Epithelial cell of proximal tubule (primary cell): ENCODE measurements at regions not wholly inside any gene's neighbourhood (a gene's known extent, or its start where the extent isn't known, plus 50 kb on each side); places are given as distances from the start of the nearest gene placed in this dataset.

Source experiments
- DNase-seq: peaks from one replicate; pipeline ENCODE4 v3.0.0-alpha.2; 2011; ENCODE audit warnings: low read depth
- H3K4me3 ChIP-seq: 2 replicates; pipeline ENCODE4 v1.5.1; 2011; ENCODE audit warnings: low read depth, mild to moderate bottlenecking, low read length
- TF ChIP-seq, protein P1 (sequence below): conservative IDR thresholded peaks from 2 replicates; pipeline ENCODE4 v1.5.1; 2012; ENCODE audit warnings: low read depth, mild to moderate bottlenecking, low read length

DNA sequence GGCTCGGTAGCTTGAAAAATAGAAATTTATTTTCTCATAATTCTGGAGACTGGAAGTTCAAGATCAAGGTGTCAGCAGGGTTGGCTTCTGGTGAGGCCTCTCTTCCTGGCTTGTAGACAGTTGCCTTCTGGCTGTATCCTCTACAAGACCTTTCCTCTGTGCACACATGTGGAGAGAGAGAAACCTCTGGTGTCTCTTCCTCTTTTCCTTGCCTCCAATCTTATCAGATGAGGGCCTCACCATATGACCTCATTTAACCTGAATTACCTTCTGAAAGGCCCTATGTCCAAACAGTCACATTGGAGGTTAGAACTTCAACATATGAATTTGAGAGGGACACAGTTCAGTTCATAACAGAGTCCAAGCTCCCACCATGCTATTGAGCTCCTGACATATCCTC lies 166.4 kb downstream of the TTC8 start:
- H3K4me3 ChIP-seq = no peak overlapping the region
- no peak for DNase-seq
- TF ChIP-seq, protein P1, sequence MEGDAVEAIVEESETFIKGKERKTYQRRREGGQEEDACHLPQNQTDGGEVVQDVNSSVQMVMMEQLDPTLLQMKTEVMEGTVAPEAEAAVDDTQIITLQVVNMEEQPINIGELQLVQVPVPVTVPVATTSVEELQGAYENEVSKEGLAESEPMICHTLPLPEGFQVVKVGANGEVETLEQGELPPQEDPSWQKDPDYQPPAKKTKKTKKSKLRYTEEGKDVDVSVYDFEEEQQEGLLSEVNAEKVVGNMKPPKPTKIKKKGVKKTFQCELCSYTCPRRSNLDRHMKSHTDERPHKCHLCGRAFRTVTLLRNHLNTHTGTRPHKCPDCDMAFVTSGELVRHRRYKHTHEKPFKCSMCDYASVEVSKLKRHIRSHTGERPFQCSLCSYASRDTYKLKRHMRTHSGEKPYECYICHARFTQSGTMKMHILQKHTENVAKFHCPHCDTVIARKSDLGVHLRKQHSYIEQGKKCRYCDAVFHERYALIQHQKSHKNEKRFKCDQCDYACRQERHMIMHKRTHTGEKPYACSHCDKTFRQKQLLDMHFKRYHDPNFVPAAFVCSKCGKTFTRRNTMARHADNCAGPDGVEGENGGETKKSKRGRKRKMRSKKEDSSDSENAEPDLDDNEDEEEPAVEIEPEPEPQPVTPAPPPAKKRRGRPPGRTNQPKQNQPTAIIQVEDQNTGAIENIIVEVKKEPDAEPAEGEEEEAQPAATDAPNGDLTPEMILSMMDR = no peak

DNA sequence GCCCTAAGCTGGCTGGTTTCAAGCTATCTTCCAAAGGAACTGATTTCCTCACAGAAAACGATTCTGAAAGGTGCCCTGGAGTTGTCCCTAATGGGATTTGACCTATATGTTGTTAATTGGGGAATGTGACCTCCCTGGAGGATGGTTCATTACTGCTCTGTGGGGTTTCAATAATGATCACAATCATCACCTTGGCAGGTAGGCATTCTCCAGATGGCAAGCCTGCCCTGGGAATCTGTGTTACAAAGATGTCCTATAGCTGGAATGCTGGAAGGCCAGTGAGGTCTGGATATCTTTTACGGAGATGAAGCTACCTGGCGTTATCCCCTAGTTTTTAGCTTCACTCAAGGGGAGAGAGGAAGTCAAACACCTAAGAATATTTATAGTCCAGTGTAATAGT lies 167.6 kb downstream of the TTC8 start:
- H3K4me3 ChIP-seq = no peak overlapping the region
- TF ChIP-seq, protein P1 = no peak
- DNase-seq = no peak

DNA sequence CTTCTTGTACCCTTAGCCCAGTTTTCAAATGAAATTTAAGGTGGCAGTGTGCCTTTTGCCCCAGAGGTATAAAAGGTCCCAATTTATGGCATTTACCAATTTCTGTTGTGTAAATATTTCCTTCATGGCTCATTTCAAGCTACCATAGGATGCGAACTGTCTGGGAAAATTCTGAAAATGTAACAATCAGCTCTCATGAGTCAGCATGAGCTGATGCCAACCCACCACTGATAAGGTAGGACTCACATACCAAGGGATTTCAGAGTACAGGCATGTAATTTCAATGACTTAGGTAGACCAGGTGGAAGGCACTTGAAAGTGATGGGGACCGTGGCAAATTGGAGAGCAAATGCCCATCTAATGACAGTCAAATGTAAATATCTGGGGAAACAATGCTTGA lies 169.5 kb downstream of the TTC8 start:
- TF ChIP-seq, protein P1 = no peak
- no peak for DNase-seq
- H3K4me3 ChIP-seq = no peak overlapping the region

DNA sequence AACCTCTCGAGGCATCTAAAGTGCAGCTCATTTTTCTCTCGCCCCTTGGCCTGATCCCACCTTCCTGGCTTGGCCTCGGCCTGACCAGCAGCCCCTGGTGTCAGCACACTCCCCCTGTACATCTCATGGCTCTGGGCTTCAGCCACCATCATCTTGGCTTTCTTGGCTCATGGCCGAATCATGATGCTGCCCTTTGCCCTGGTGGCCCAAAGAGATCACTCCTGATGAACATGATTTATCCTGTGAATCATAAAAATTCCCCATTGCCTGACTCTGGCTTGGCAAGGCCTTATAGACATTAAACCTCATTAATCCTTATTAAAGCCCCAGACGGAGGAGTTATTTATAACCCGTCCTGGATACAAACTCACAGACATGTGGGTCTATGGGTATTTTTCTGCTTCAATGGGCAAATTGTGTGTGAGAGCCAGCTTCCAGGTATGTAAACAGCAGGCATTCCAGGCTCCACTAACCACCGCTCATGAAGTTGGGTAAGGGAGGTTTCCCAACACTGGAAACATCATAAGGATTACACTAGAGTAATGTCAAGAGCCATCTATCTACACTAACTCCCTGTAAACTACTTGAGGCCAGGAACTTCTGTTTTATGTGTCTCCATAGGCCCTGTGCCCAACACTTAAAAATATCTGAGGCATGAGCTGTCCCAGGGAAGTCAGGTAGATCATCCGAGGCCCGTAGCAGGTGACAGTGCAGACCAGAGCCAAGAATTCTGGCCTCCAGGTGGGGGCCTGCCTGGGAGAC lies 171.2 kb downstream of the TTC8 start:
- DNase-seq = peak; percentile 96
- TF ChIP-seq, protein P1 = no peak
- no peak overlapping the region for H3K4me3 ChIP-seq

DNA sequence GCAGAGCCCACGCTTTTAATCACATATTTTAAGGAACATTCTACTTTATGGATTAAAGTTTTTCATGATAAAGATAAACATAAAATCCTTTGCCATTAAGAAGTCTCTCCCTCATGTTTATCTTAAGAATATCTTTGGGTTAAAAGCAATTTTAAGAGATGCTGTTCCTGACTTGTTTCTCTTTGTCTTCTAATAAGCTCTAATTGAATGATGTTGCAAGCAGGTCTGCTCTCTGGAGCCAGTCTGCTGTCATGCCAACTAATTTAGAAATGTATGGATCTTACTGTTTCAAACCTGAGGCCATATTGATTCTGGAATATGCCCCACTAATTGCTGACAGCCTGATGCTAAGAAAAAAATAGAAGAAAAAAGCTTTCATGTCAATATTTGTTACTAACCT lies 173.6 kb downstream of the TTC8 start:
- TF ChIP-seq, protein P1 = no peak
- DNase-seq = no peak
- no peak overlapping the region for H3K4me3 ChIP-seq

DNA sequence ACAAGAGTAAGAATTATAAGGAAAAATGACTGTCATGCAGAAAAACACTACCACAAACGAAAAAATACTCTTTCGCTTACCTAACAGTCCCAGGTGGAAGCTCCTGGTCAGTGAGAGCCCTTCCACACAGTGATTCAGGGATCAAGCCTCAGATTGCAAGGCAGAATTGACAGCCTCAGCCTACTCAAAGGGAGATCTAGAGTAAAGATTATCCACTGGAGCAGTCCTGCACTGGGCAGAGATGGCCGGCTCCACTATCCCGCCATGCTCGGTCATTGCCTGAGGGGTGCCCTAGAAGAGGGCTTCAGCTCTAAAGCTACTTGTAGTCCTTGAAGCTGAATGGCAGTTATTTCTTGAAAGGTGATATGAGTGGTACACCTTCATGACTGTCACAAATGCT lies 174.7 kb downstream of the TTC8 start:
- DNase-seq = no peak
- H3K4me3 ChIP-seq = no peak overlapping the region
- TF ChIP-seq, protein P1 = no peak
